Activated T-cell treated with anti-CD3 and anti-CD28 coated beads for 4 hours (primary cell): ENCODE measurements at regions not wholly inside any gene's neighbourhood (a gene's known extent, or its start where the extent isn't known, plus 50 kb on each side); places are given as distances from the start of the nearest gene placed in this dataset.

Source experiments
- DNase-seq: peaks from one replicate; pipeline ENCODE4 v3.0.0-alpha.2; 2020

GRCh38 chr21:16866851-16867250 is 646.0 kb upstream of the CXADR start:
- DNase-seq = no peak

GRCh38 chr21:16870103-16870502 is 642.7 kb upstream of the CXADR start:
- no peak for DNase-seq

- no peak for DNase-seq
Measured at GRCh38 chr21:16872616-16873015, 640.2 kb upstream of the CXADR start.

- DNase-seq = no peak
Measured at GRCh38 chr21:16873176-16873575, 639.7 kb upstream of the CXADR start.

GRCh38 chr21:16873596-16873995 is 639.2 kb upstream of the CXADR start:
- DNase-seq = no peak

GRCh38 chr21:16879479-16879878 is 633.4 kb upstream of the CXADR start:
- no peak for DNase-seq

- DNase-seq = no peak
Measured at GRCh38 chr21:16891821-16892220, 621.0 kb upstream of the CXADR start.

GRCh38 chr21:16900685-16901084 is 612.2 kb upstream of the CXADR start:
- DNase-seq = no peak

GRCh38 chr21:16908077-16908476 is 604.8 kb upstream of the CXADR start:
- DNase-seq = no peak

GRCh38 chr21:16910435-16911165 is 602.2 kb upstream of the CXADR start:
- DNase-seq = no peak

- no peak for DNase-seq
Measured at GRCh38 chr21:16911166-16911607, 601.7 kb upstream of the CXADR start.

- no peak for DNase-seq
Measured at GRCh38 chr21:16912075-16912474, 600.8 kb upstream of the CXADR start.

- no peak for DNase-seq
Measured at GRCh38 chr21:16913010-16913409, 599.8 kb upstream of the CXADR start.

GRCh38 chr21:16928439-16928838 is 584.4 kb upstream of the CXADR start:
- DNase-seq = no peak

- no peak for DNase-seq
Measured at GRCh38 chr21:16932314-16932713, 580.5 kb upstream of the CXADR start.

GRCh38 chr21:16942703-16943102 is 570.1 kb upstream of the CXADR start:
- no peak for DNase-seq

GRCh38 chr21:16943231-16943630 is 569.6 kb upstream of the CXADR start:
- no peak for DNase-seq

- DNase-seq = no peak
Measured at GRCh38 chr21:16945580-16945979, 567.3 kb upstream of the CXADR start.

- DNase-seq = no peak
Measured at GRCh38 chr21:16956824-16957223, 556.0 kb upstream of the CXADR start.

- no peak for DNase-seq
Measured at GRCh38 chr21:16965424-16965823, 547.4 kb upstream of the CXADR start.

- no peak for DNase-seq
Measured at GRCh38 chr21:16968436-16968835, 544.4 kb upstream of the CXADR start.

GRCh38 chr21:16969636-16970035 is 543.2 kb upstream of the CXADR start:
- no peak for DNase-seq

GRCh38 chr21:16974060-16974459 is 538.8 kb upstream of the CXADR start:
- DNase-seq = no peak

GRCh38 chr21:16976193-16976592 is 536.6 kb upstream of the CXADR start:
- no peak for DNase-seq

GRCh38 chr21:16978309-16978895 is 534.4 kb upstream of the CXADR start:
- no peak for DNase-seq
